GM18502 (cell line): ENCODE measurements at regions not wholly inside any gene's neighbourhood (a gene's known extent, or its start where the extent isn't known, plus 50 kb on each side); places are given as distances from the start of the nearest gene placed in this dataset.
"Not testable (repeated sequence)": the region's sequence is repeated elsewhere in the genome, so short reads cannot be mapped to it uniquely, and the experiment has no call there.

Experiments
- ATAC-seq: cut with Tn5 transposase; IDR thresholded peaks from one replicate; pipeline ENCODE4 v1.9.1; 2021; ENCODE audit warnings: mild to moderate bottlenecking; ENCODE audit not compliant: unreplicated experiment, poor library complexity

- ATAC-seq: no peak
Observed at GRCh38 chr13:74243637-74244526, 109.7 kb upstream of the KLF12 start.

DNA sequence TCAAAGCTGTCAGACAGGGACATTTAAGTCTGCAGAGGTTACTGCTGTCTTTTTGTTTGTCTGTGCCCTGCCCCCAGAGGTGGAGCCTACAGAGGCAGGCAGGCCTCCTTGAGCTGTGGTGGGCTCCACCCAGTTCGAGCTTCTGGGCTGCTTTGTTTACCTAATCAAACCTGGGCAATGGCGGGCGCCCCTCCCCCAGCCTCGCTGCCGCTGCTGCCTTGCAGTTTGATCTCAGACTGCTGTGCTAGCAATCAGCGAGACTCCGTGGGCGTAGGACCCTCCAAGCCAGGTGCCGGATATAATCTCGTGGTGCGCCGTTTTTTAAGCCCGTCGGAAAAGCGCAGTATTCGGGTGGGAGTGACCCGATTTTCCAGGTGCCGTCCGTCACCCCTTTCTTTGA is 107.1 kb upstream of the KLF12 start:
- not testable (repeated sequence) for ATAC-seq

- ATAC-seq: no peak
Observed at GRCh38 chr13:74230984-74231501, 96.8 kb upstream of the KLF12 start.

DNA sequence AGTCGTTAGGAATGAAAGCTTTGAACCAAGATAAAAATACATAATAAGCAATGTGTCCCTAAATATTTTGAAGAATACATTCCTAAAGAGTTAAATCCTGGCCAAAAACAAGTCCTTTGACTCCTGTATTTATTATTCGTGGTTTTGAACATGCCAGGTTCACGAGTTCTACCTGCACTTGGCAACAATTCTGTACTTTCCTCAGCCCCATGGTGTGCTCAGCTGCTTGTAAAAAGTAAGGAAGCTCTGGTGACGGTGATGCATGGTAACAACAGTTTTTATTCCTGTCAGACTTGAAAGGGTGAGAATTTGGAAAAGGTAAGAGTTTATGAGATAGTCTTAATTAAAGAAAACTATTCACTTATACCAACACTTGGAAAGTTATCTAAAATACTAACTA is 95.0 kb upstream of the KLF12 start:
- ATAC-seq: no peak

DNA sequence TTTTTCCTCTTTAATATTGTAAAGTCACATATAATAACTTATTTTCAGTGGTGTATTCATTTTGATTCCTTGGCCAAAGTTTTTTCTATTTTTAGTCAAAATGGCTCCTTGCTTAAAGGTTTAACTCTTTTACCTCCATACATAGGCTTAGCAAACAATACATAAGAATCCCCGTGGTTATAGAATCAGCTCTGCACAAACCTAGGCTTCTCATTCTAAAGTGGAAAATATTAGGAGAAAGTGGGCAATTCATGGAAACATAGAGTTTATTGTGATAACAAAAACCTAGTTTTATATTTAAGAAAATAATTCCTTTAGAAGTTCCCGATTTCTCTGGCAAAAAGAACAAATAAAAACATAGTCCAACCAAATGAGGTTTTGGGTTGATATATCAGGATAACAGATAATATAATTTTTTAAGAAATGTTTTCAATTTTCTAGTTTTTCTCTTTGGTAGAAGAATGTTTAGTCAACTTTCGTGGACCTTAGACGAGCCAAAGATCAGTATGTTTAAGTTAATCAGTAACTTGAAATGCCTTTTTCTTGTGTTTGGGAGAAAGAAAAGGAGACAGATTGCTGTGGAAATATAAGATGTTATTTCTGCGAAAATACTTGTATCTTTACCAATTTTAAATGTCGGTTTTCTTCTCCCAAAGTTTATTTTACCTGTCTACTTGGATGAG is 93.4 kb upstream of the KLF12 start:
- no peak for ATAC-seq

DNA sequence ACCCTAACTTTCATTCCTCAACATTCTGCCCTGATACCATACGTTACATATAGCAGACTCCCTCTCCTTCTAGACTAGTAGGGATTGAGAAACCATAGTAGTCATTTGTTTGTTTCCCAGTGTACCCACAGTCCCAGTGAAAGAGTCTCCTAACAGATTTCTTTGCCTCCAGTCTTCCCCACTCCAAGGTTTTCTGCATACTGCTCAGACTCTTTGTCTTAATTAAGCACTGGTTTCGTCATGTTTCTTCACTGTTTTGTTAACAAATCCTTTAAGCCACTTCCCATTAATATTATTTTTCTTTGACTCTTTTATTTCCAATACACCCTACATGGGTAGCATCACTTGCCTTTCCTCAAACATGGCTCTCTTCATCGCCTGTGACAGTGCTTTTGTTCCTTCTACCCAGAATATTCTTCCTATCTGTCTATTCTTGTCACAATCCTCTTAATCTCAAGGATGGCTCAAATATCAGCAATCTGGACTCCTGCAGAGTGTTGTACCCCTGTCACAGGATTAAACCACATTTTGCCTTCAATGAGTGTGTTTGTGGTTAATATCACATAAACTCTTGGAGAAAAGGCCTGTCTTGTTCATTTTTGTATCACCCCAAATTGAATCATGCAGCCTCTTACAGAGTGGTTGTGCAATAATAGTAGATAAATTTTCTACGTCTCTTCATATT is 92.7 kb upstream of the KLF12 start:
- ATAC-seq: no peak

DNA sequence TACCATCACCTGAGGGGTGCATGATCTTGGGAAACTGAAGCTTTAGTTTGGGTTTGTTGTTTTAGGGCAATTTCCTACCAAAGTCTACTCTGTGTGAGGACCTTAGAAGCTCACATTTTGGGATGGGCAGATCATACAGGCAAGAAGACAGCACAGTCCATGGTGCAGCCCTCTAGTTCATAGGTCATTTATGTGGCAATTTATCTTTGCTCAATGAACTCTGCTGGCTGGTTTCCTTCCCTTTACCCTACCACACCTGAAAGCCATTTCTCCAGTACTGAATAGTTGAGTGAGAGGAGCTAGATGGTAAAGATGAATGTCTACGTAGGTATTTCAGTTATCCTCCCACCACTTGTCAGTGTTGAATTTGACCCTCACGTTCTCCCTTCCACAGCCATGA is 87.5 kb upstream of the KLF12 start:
- ATAC-seq: no peak

DNA sequence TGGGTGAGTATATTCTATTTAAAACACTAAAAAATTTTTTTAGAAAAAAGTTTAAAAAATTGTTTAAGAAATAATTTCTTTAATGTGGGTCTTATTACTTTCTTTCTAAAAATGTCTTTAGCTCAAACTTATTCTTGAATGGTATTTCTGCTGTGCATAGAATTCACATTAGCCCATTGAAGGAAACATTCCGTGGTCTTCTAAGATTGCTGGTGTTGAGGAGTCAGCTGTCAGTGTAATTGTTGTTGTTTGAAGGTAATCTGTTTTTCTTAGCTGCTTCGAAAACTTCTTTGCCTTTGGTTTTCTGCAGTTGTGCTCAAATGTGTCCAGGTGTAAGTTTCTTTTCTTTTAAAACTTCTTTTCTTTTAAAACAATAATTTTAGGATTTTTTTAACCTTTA is 85.4 kb upstream of the KLF12 start:
- ATAC-seq: no peak

GRCh38 chr13:74218291-74218690 is 84.1 kb upstream of the KLF12 start:
- ATAC-seq: no peak

DNA sequence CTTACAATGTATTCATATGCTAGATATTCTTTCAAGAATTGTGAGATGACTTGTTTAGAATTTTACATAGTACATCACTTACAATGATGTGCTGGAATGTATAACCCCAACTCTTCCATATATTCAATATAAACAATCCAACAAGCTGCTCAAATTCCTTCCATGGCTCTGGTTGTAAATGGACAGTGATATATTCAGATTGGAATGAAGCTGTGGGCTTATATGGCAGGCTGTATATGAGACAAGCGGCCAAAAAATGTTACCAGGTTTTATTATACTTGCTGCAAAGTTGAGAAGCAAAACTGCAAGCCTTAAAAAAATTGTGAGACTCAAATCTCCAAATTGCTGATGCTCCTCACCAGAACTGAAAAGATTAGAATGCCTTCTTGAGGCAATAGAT is 83.6 kb upstream of the KLF12 start:
- no peak for ATAC-seq

- no peak for ATAC-seq
Observed at GRCh38 chr13:74215420-74215819, 81.2 kb upstream of the KLF12 start.

DNA sequence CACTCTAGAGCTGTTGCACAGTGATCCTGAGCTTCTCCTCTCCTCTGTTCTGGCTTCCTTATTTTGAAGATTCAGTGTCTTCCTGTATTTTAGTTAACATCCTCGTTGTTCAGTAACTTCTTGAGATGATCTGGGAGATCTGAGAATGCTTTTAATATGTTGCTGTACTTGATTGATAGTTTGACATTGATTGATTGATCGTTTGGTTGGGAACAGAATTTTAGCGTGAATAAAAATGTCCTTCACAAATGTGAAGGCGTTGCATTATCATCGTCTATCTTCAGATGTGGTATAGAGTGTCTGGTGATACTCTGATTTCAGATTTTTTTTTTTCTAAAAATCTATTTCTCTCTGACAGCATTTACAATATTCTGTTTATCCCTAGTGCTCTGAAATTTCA is 80.1 kb upstream of the KLF12 start:
- no peak for ATAC-seq

DNA sequence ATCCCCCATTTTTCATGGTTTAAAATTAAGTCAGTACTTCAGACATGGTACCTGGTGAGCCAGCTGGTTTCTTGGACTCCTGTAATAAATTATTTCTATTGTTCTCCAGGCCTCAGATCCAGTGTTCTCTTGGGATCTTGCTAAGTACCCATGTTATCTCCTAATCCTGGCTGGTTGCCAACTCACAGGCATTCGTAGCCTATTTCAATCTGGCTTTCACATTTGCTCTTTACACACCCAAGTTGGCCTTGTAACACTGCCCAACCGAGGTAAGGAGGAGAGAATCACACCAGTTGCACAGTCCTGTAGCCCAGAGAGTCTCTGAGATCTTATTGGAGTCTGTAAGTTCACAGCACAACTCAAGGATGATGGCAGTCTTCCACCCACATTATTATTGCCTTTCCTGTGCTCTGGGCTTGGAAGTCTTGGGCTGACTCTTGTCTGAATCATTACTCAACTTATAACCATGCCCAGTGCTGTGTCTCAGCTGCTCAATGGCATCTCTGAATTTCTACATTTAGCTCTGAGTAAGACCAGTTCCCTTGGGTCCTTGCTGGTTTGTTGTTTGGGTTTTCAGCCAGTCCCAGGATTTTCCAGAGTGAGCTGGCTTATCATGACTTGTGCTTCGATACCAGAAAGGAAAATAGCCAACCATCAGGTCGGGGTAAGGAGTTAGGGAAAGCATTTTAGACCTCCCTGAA is 76.6 kb upstream of the KLF12 start:
- no peak for ATAC-seq

DNA sequence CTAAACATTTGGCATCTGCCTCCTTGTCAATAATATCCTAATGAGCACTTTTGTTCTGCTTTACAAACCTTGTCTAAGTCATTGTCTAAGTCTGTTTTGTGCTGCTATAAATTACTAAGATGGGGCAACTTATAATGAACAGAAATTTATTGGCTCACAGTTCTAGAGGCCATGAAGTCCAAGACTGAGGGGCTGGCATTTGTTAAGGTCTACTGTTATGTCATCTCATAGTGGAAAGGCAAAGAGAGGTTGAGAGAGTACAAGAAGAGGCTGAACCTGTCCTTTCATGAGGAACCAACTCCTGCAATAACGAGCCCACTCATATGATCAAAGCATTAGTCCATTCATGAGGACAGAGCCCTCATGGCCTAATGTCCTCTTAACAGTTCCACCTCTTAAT is 72.7 kb upstream of the KLF12 start:
- ATAC-seq: no peak

DNA sequence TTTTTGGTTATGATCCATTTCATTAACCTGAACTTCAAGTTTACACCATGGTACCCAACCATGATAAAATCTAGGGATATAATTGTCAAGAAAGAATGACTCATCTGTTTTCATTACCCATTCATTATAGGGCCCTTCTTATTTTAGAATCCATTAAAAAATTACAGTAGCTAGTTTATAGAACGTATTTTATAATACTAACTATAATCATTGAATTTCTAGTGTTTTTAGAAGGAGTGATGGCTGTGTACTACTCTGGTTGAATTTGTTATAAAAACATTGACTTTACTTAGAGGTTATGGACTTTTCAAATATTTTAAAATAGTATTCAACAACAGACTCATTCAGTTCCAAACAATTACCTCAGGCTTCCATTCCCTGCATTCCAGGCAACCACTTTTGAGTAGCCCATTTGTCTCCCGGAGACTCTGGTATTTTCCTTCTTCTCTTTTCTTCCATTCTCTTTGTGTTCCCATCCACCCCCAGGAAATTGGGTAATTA is 71.9 kb upstream of the KLF12 start:
- ATAC-seq: no peak

GRCh38 chr13:74205313-74205690 is 71.1 kb upstream of the KLF12 start:
- no peak for ATAC-seq

DNA sequence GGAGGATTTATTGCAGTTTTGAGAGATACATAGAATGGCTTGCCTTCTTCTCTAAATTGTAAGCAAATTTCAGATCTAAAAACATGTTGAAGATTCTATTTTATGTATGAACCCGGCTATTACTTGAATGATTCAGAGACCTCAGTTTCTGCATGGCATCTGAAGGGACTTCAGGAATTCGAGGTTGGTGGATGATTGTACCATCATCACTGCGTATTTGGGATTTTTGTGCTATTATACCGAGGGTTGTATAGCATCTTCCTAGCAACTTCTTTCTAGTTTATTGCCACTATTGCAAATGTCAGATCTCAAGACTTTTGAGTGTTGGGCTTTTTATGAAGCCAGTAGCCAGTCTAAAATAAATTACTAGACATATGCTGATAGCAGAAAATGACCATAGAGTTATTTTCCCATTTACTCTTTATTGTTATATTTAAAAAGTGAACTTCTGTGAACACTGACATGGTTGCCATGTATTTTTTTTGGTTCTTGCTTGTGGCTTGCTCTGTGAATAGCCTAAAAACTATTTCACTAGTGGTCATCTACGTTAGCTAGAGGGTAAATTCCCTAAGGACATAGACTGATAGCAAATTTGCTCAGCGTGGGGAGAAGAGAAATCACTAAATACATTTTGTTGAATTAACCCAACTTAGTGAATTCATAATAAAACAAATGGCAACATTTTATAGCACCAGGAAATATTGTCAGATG is 70.6 kb upstream of the KLF12 start:
- ATAC-seq: no peak

DNA sequence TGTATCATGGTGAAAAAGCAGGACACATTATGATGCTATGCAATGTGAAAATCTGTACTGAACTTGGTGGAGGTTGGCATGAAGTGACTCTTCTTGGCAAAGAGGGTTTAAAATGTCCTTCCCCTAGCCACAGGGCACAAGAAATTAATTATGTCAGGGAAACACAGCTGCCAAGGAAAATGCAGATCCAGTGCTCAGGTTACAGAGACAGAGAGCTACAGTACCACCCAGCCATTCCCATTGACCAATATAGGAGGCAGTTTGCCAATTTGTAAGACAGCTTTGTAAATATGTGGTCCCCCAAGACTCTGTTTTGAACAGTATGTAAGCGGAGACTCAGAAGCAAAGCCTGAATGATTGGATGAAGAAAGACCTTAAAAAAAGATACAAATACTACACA is 69.4 kb upstream of the KLF12 start:
- ATAC-seq: no peak

DNA sequence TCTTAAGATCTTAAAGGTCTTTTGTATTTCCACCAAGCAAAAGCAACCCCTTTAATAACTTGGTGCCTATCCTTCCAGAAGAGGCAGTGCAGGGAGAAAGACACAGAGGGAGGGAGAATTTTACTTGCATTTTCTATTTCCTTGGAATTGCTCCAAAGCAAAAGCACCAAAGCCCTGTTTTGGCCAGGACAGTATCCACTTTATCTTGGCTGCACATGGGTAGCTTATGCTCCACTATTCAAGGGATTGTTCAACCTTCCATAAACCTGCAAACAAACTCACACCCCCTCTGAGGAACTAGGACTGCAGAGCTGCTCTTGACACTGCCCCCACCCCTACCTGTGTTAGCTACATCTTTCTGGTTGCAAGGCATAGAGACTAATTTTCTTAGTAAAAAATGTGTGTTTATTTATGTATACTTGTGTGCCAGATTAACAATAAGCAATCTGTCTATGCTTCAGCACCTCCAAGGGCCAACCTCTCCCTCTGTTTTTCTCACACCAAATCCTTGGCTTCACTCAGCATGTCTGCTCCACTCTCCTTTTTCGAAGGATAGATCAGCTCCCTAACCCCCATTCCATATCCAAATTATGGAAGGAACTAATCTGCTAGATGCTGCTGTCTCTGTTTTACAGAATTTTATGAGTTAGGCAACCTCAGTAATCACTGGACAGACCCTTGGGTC is 68.1 kb upstream of the KLF12 start:
- ATAC-seq: no peak
